Activated CD8-positive, alpha-beta T cell treated with anti-CD3 and anti-CD28 coated beads for 36 hours (primary cell): ENCODE measurements at regions not wholly inside any gene's neighbourhood (a gene's known extent, or its start where the extent isn't known, plus 50 kb on each side); places are given as distances from the start of the nearest gene placed in this dataset.

Source experiments
- ATAC-seq: fragments of 200-7000 bp; cut with Tn5 transposase; one replicate; pipeline ENCODE4 v1.10.0; 2021; ENCODE audit warnings: mild to moderate bottlenecking, moderate library complexity
- CTCF ChIA-PET: fragments of 350-600 bp; sonication (Branson Sonifier 250); formaldehyde crosslinking; loops from one replicate; lab custom pipeline; 2021; ENCODE audit warnings: antibody characterized with exemption; lab: Charles Lee
- POLR2A ChIA-PET: fragments of 350-600 bp; sonication (Branson Sonifier 250); formaldehyde crosslinking; loops from one replicate; lab custom pipeline; 2021; ENCODE audit warnings: antibody characterized with exemption; lab: Charles Lee
- DNase-seq: peaks from one replicate; pipeline ENCODE4 v3.0.0-alpha.2; 2020
- H3K27ac Mint-ChIP-seq: one replicate; pipeline ENCODE4 v1.8.0; 2021; ENCODE audit warnings: mild to moderate bottlenecking, mixed read lengths
- H3K27me3 Mint-ChIP-seq: one replicate; pipeline ENCODE4 v1.8.0; 2021; ENCODE audit warnings: mixed read lengths
- H3K36me3 Mint-ChIP-seq: one replicate; pipeline ENCODE4 v1.8.0; 2021; ENCODE audit warnings: low read depth, mixed read lengths
- H3K4me1 Mint-ChIP-seq: one replicate; pipeline ENCODE4 v1.8.0; 2021; ENCODE audit warnings: low read depth, mixed read lengths
- H3K4me3 Mint-ChIP-seq: one replicate; pipeline ENCODE4 v1.8.0; 2021; ENCODE audit warnings: mild to moderate bottlenecking, moderate library complexity, mixed read lengths
- H3K9me3 Mint-ChIP-seq: one replicate; pipeline ENCODE4 v1.8.0; 2021; ENCODE audit warnings: mixed read lengths
- CTCF ChIP-seq: fragments of 200-600 bp; IDR thresholded peaks from one replicate; pipeline ENCODE4 v1.8.0; 2022; ENCODE audit warnings: antibody characterized with exemption, mild to moderate bottlenecking
- intact Hi-C: fragments of 100-400 bp; cut with micrococcal nuclease; formaldehyde crosslinking; loops from one replicate; pipeline ENCODE4 v1.10.0; 2022

GRCh38 chr13:79992111-79992510 lies 348.8 kb downstream of the SPRY2 start:
- DNase-seq (no peak), ATAC-seq (no peak)
- Mint-ChIP-seq H3K27ac (no peak overlapping the region), H3K4me1 (no peaks in the 10 kb centered on the region), H3K9me3 (no peaks in the 10 kb centered on the region), H3K36me3 (no peaks in the 10 kb centered on the region), H3K27me3 (peaks cover 3% of the 10 kb centered on the region), H3K4me3 (no peak overlapping the region)
- ChIA-PET CTCF (no interaction called here), POLR2A (no interaction called here)
- intact Hi-C loops, result no loop called here
- no peak for TF ChIP-seq CTCF

GRCh38 chr13:79990048-79990447 lies 350.9 kb downstream of the SPRY2 start:
- no peak overlapping the region for H3K4me3 Mint-ChIP-seq
- H3K36me3 Mint-ChIP-seq, result no peaks in the 10 kb centered on the region
- no peak for TF ChIP-seq CTCF
- DNase-seq (no peak), ATAC-seq (no peak)
- POLR2A ChIA-PET, result interaction anchor here (0.6 kb wide), 1 partner anchor 10 kb away, joined by 3 read pairs; no protein-coding TSS in a partner anchor
- no peak overlapping the region for H3K27ac Mint-ChIP-seq
- intact Hi-C loops, result no loop called here
- H3K9me3 Mint-ChIP-seq, result no peaks in the 10 kb centered on the region
- H3K4me1 Mint-ChIP-seq, result no peaks in the 10 kb centered on the region
- peaks cover 3% of the 10 kb centered on the region for H3K27me3 Mint-ChIP-seq
- CTCF ChIA-PET, result no interaction called here

- no peak for TF ChIP-seq CTCF
- H3K4me3 Mint-ChIP-seq, result no peak overlapping the region
- POLR2A ChIA-PET, result no interaction called here
- ATAC-seq, result no peak
- CTCF ChIA-PET, result no interaction called here
- H3K36me3 Mint-ChIP-seq, result no peaks in the 10 kb centered on the region
- peaks cover 3% of the 10 kb centered on the region for H3K27me3 Mint-ChIP-seq
- H3K9me3 Mint-ChIP-seq, result no peaks in the 10 kb centered on the region
- intact Hi-C loops, result no loop called here
- H3K27ac Mint-ChIP-seq, result no peak overlapping the region
- no peaks in the 10 kb centered on the region for H3K4me1 Mint-ChIP-seq
- no peak for DNase-seq
Measured at GRCh38 chr13:79989217-79989661, 351.7 kb downstream of the SPRY2 start.

- no peaks in the 10 kb centered on the region for H3K9me3 Mint-ChIP-seq
- DNase-seq (no peak), ATAC-seq (no peak)
- no peak overlapping the region for H3K27ac Mint-ChIP-seq
- peaks cover 3% of the 10 kb centered on the region for H3K27me3 Mint-ChIP-seq
- H3K36me3 Mint-ChIP-seq, result no peaks in the 10 kb centered on the region
- TF ChIP-seq CTCF, result no peak
- intact Hi-C loops, result no loop called here
- no peak overlapping the region for H3K4me3 Mint-ChIP-seq
- POLR2A ChIA-PET, result no interaction called here
- CTCF ChIA-PET, result no interaction called here
- no peaks in the 10 kb centered on the region for H3K4me1 Mint-ChIP-seq
Measured at GRCh38 chr13:79988573-79988972, 352.4 kb downstream of the SPRY2 start.

- Mint-ChIP-seq H3K4me1 (no peaks in the 10 kb centered on the region), H3K36me3 (no peaks in the 10 kb centered on the region), H3K27me3 (peaks cover 3% of the 10 kb centered on the region), H3K27ac (no peak overlapping the region), H3K4me3 (no peak overlapping the region), H3K9me3 (no peaks in the 10 kb centered on the region)
- intact Hi-C loops, result no loop called here
- ChIA-PET CTCF (no interaction called here), POLR2A (no interaction called here)
- no peak for ATAC-seq
- TF ChIP-seq CTCF, result no peak
- no peak for DNase-seq
Measured at GRCh38 chr13:79987761-79988160, 353.2 kb downstream of the SPRY2 start.
